ENCODE measurements at regions not wholly inside any gene's neighbourhood (a gene's known extent, or its start where the extent isn't known, plus 50 kb on each side); places are given as distances from the start of the nearest gene placed in this dataset.
"Not testable (repeated sequence)": the region's sequence is repeated elsewhere in the genome, so short reads cannot be mapped to it uniquely, and the experiment has no call there.

DNA sequence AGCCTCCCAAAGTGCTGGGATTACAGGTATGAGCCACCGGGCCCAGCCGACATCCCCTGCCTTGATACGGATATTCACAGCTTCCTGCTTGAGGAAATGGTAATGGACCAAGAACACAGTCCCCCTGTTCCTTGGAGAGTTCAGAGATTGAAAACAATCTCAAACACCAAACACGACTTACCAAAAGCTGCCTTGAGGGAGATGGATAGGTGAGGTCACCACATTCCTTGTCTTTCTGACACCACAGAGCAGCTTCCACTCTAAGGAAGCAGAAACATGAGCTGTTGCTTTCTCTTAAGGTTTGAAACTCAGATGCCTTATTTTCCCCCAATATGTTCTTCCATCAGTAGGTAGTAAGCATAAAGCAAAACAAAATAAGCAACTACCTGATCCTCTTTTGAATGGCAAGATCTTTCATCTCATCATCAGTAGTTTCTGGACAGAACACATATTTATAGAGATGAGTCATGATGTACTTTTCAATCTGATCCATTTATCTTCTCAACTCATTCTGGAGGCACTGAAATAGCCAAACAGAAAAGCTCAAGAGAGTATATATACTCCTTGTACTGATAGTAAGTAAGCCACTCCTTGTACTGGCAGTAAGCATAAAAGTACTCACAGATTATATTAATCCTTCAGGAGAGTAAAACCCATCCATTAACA lies 199.1 kb upstream of the KCTD7 start:
- Histone ChIP-seq H3K4me3 (no peak overlapping the region), H3K27ac (no peak overlapping the region), H3K36me3 (no peaks in the 10 kb centered on the region), H3K9me3 (no peaks in the 10 kb centered on the region), H3K27me3 (no peaks in the 10 kb centered on the region), H3K4me1 (ENCODE audit: insufficient read depth) (no peaks in the 10 kb centered on the region)
- intact Hi-C loops (cut with DNase I), result no loop called here
- DNase-seq, result no peak
- TF ChIP-seq EP300 (IDR thresholded peaks at IDR 0.05) (no peak), POLR2A (IDR thresholded peaks at IDR 0.05) (no peak)
- TF ChIP-seq, protein P1, sequence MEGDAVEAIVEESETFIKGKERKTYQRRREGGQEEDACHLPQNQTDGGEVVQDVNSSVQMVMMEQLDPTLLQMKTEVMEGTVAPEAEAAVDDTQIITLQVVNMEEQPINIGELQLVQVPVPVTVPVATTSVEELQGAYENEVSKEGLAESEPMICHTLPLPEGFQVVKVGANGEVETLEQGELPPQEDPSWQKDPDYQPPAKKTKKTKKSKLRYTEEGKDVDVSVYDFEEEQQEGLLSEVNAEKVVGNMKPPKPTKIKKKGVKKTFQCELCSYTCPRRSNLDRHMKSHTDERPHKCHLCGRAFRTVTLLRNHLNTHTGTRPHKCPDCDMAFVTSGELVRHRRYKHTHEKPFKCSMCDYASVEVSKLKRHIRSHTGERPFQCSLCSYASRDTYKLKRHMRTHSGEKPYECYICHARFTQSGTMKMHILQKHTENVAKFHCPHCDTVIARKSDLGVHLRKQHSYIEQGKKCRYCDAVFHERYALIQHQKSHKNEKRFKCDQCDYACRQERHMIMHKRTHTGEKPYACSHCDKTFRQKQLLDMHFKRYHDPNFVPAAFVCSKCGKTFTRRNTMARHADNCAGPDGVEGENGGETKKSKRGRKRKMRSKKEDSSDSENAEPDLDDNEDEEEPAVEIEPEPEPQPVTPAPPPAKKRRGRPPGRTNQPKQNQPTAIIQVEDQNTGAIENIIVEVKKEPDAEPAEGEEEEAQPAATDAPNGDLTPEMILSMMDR (IDR thresholded peaks at IDR 0.05), result no peak
- 89 to 92% (median 91%) methylated on average over 4 of the region's 4 CpGs for WGBS, 3 donors

DNA sequence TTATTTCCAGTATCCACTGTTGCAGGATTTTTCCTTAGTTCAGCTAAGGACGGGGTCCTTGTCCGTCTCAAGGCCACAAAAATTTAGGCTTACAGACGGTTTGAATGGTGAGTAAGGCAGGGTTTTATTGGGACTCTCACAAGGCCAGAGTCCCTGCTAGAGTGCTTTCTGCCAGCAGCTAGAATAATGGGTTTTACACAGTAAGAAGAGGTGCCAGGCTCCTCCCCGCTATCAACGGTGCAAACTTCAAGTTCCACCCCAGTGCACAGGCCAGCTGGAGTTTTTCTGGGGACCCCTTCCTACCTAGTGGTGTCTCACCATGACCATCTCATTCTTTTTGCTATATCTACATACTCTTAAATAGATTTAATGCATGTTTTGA lies 198.5 kb upstream of the KCTD7 start:
- WGBS, 3 donors, result 40 to 49% (median 42%) methylated on average over 5 of the region's 5 CpGs
- H3K27ac ChIP-seq, result no peak overlapping the region

DNA sequence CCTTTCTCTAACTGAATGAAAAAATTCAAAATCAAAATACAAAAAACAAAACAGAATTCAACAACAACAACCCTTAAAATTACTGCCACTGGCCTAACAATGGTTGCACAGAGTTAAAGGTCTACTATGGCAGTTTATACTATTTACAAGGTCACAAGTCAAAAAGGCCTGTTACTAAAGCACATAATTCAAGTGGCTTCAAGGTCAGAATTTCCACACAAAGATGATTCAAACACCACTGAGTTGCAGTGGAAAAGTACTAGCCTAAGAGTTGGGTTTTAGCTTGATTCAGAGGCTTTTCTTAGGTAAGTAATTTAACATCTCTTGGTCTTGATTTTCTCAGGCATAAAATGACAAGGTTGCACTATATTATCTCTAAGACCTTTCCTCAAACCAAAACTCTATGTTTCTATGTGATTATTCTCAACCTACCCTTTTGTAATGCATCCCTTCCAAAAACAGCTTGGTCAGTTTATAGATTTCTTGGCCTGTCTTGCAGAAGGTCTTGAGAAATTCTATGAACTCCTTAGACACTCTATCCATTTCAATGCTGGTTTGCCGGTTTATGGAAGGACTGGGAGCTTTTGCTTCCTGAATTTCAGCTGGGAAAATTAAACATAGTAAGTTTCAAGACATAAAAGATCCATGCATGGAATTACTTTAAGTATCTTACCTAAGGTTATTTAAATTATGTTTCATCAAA lies 189.8 kb upstream of the KCTD7 start:
- DNase-seq; H3K36me3 ChIP-seq; H3K27me3 ChIP-seq; H3K4me1 ChIP-seq (ENCODE audit: insufficient read depth); H3K4me3 ChIP-seq; intact Hi-C loops (cut with DNase I); H3K9me3 ChIP-seq: not testable (repeated sequence)
- 26 to 42% (median 31%) methylated on average over 1 of the region's 1 CpG for WGBS, 3 donors
- peak overlapping the region in 1 of 2 donors; percentile 56 for H3K27ac ChIP-seq

More for the DNA sequence above, 198.5 kb upstream of the KCTD7 start:
- H3K36me3 ChIP-seq, result no peaks in the 10 kb centered on the region
- no peak for DNase-seq
- H3K27me3 ChIP-seq, result no peaks in the 10 kb centered on the region
- TF ChIP-seq EP300 (IDR thresholded peaks at IDR 0.05) (no peak), POLR2A (IDR thresholded peaks at IDR 0.05) (no peak)
- TF ChIP-seq, protein P1 (IDR thresholded peaks at IDR 0.05), result no peak
- intact Hi-C loops (cut with DNase I), result no loop called here
- no peaks in the 10 kb centered on the region for H3K9me3 ChIP-seq
- no peak overlapping the region for H3K4me3 ChIP-seq
- H3K4me1 ChIP-seq (ENCODE audit: insufficient read depth), result no peaks in the 10 kb centered on the region

DNA sequence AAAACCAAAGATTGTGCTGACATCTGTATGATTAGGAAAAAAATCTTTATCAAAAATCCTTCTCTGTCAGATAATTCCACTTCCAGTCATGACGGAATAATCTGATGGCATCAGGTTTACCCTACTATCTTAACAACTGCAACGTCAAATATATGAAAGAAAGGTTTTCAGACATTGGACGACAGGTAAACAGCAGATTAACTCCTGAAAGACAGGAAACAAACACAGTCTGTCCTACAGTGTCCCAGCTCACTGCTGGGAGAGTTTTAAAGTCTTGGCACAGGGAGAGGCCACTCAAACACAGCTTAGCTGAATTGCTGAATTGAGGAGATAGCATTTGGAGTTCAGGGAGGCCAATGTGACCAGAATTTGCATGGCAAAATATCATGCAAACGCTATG lies 186.3 kb upstream of the KCTD7 start:
- H3K9me3 ChIP-seq, result no peaks in the 10 kb centered on the region
- intact Hi-C loops (cut with DNase I), result no loop called here
- H3K27me3 ChIP-seq, result no peaks in the 10 kb centered on the region
- TF ChIP-seq, protein P1 (IDR thresholded peaks at IDR 0.05), result no peak
- no peak for TF ChIP-seq POLR2A (IDR thresholded peaks at IDR 0.05)
- TF ChIP-seq EP300 (IDR thresholded peaks at IDR 0.05), result no peak
- H3K4me3 ChIP-seq, result no peak overlapping the region
- no peak overlapping the region for H3K27ac ChIP-seq
- DNase-seq, result no peak
- H3K36me3 ChIP-seq, result no peaks in the 10 kb centered on the region
- 80 to 82% (median 81%) methylated on average over 4 of the region's 4 CpGs for WGBS, 3 donors
- H3K4me1 ChIP-seq (ENCODE audit: insufficient read depth), result no peaks in the 10 kb centered on the region

DNA sequence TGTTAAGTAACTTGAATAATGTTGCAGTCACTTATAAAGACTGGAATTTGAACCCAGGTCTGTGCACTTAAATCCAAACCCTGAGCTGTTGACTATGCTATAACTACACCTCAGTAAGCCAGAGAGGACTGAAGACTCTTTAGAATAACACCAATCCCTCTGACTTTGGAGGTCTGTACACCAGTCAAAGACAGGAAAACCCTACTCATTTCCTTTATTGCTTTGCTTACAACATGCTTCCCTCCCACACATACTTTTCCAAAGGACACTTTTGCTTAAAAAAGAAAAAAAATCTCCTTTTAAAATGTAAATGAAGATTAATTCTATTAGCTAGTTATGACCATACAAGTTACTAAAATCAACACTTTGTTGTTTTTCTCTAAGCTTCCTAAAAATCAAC lies 184.7 kb upstream of the KCTD7 start:
- Histone ChIP-seq H3K27me3 (no peaks in the 10 kb centered on the region), H3K9me3 (no peaks in the 10 kb centered on the region), H3K4me3 (no peak overlapping the region), H3K4me1 (ENCODE audit: insufficient read depth) (no peaks in the 10 kb centered on the region), H3K36me3 (no peaks in the 10 kb centered on the region), H3K27ac (no peak overlapping the region)
- no peak for TF ChIP-seq POLR2A (IDR thresholded peaks at IDR 0.05)
- TF ChIP-seq EP300 (IDR thresholded peaks at IDR 0.05), result no peak
- TF ChIP-seq, protein P1 (IDR thresholded peaks at IDR 0.05), result no peak
- DNase-seq, result no peak
- intact Hi-C loops (cut with DNase I), result no loop called here

DNA sequence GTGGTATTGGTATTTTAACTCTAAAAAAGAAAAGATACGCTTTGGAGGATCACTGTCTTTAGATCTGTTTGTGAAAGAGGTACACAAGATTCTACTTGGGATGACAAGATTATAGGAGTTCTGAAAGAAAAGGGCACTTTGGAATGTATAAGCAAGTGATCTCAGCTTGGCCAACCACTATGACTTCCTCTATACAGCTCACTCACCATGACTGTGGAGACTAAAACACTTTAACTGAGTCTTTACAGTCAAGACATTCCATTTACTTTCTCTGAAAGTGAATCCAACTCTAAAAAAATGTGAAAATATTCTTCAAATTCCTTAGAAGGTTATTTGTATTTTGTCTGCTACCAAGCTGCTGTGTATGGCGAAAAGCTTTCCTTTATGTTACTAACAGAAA lies 181.7 kb upstream of the KCTD7 start:
- H3K27me3 ChIP-seq; H3K27ac ChIP-seq; H3K4me3 ChIP-seq; DNase-seq; intact Hi-C loops (cut with DNase I); H3K9me3 ChIP-seq; H3K36me3 ChIP-seq; H3K4me1 ChIP-seq (ENCODE audit: insufficient read depth): not testable (repeated sequence)
- 64 to 84% (median 66%) methylated on average over 2 of the region's 2 CpGs for WGBS, 3 donors

DNA sequence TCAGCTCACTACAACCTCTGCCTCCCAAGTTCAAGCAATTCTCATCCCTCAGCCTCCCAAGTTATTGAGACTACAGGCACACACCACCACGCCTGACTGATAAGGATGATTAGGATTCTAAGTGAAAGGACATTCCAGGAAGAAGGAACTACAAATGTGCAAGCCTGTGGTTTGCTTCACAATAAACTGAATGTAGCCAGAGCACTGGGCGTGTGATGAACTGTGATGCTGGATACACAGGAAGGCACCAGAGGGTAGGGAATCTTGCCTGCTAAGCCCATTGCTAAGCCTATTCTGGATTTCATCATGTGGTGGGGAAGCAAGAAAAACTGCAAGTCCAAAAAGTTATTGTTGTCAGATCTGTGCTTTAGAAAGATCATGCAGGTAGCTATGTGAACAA lies 177.9 kb upstream of the KCTD7 start:
- DNase-seq; H3K9me3 ChIP-seq; H3K36me3 ChIP-seq; H3K27me3 ChIP-seq; H3K4me3 ChIP-seq; intact Hi-C loops (cut with DNase I); H3K27ac ChIP-seq; H3K4me1 ChIP-seq (ENCODE audit: insufficient read depth): not testable (repeated sequence)
- 93 to 96% (median 93%) methylated on average over 2 of the region's 2 CpGs for WGBS, 3 donors

DNA sequence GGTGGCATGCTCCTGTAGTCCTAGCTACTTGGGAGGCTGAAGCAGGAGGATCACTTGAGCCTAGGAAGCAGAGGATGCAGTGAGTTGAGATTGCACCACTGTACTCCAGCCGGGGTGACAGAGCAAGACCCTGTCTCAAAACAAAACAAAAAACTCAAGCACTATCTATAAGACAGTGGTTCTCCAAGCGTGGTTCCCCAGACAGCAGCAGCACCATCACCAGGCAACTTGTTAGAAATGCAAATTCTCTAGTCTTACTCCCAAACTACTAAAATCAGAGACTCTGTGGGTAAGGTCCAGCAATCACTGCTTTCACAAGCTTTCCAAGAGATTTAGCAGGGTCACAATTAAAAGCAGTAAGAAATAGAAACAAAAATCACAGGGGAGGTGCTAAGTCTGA lies 177.0 kb upstream of the KCTD7 start:
- H3K36me3 ChIP-seq; H3K4me3 ChIP-seq; H3K4me1 ChIP-seq (ENCODE audit: insufficient read depth); intact Hi-C loops (cut with DNase I); H3K27me3 ChIP-seq; H3K27ac ChIP-seq; DNase-seq; H3K9me3 ChIP-seq: not testable (repeated sequence)
- WGBS, 3 donors, result 84 to 88% (median 85%) methylated on average over 2 of the region's 2 CpGs

Measured in ovary (tissue), 7 donors.